ENCODE measurements at regions not wholly inside any gene's neighbourhood (a gene's known extent, or its start where the extent isn't known, plus 50 kb on each side); places are given as distances from the start of the nearest gene placed in this dataset.

DNA sequence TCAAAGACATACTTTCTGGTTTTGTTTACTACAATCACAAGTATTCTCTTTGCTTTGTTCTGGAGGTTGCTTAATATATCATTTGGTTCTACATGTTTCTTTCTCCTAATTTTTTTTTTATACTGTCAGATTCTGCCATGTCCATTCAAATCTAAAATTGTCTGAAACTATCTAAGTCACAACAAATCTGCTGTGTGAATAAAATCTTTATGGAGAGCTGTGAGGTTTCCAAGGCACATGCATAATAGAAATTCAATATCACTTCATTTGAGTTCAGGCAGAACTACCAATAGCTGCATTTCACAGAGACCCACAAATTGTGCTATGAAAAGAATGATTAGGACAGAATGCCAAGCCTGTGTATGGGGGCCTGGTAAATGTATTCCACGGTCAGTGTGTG is 346.9 kb upstream of the ARRDC3 start:
- TF ChIP-seq CTCF (conservative IDR thresholded peaks at IDR 0.05; ENCODE audit: low read length) (no peak), EZH2phosphoT487 (IDR thresholded peaks at IDR 0.05; ENCODE audit: borderline replicate concordance, low read depth, low read length) (no peak)

Measured in OCI-LY7 (cell line).